ENCODE measurements at regions not wholly inside any gene's neighbourhood (a gene's known extent, or its start where the extent isn't known, plus 50 kb on each side); places are given as distances from the start of the nearest gene placed in this dataset.

- H3K23ac ChIP-seq (ENCODE audit: low read length): no peak overlapping the region
- no peaks in the 10 kb centered on the region for H3K9me3 ChIP-seq (ENCODE audit: insufficient read depth, low read depth, low read length)
- no peaks in the 10 kb centered on the region for H3K4me1 ChIP-seq (ENCODE audit: control insufficient read depth in 1 of 2, insufficient read depth in 2 of 2, low read length in 2 of 2)
- no peaks in the 10 kb centered on the region for H3K79me2 ChIP-seq (ENCODE audit: control insufficient read depth, insufficient read depth, low read length, poor library complexity)
- WGBS (ENCODE audit: extremely low coverage, insufficient coverage, insufficient read length): no CpG with 5 or more reads among the region's 2 CpGs
- no peak overlapping the region for H4K91ac ChIP-seq (ENCODE audit: low read depth, low read length)
- no peak overlapping the region for H3K14ac ChIP-seq (ENCODE audit: low read length)
- no peak overlapping the region for H2AFZ ChIP-seq (ENCODE audit: insufficient read depth, low read length, poor library complexity)
- no peak for DNase-seq
- no peak overlapping the region for H3K27ac ChIP-seq (ENCODE audit: low read depth, low read length)
- no peak overlapping the region for H2BK120ac ChIP-seq (ENCODE audit: insufficient read depth, low read length, poor library complexity)
- no peaks in the 10 kb centered on the region for H3K27me3 ChIP-seq (ENCODE audit: insufficient read depth, low read length)
- H2BK12ac ChIP-seq (ENCODE audit: low read length): no peak overlapping the region
- no peak overlapping the region for H3K18ac ChIP-seq (ENCODE audit: low read length)
- H2BK5ac ChIP-seq (ENCODE audit: low read depth, low read length, poor library complexity): no peak overlapping the region
- no peak overlapping the region for H3K9ac ChIP-seq (ENCODE audit: low read length)
- H3K4me2 ChIP-seq (ENCODE audit: low read length): no peak overlapping the region
- no peak overlapping the region for H3K4ac ChIP-seq (ENCODE audit: low read depth, low read length)
- no peaks in the 10 kb centered on the region for H3K36me3 ChIP-seq (ENCODE audit: control insufficient read depth in 1 of 2, insufficient read depth in 2 of 2, low read length in 2 of 2)
- H3K4me3 ChIP-seq (ENCODE audit: low read depth, low read length): no peak overlapping the region
- no peaks in the 10 kb centered on the region for H3K79me1 ChIP-seq (ENCODE audit: low read length)
- no peak overlapping the region for H2AK5ac ChIP-seq (ENCODE audit: low read length)
- no peak overlapping the region for H4K8ac ChIP-seq (ENCODE audit: low read depth, low read length)
- no peak overlapping the region for H4K12ac ChIP-seq (ENCODE audit: low read depth, low read length)
Observed at GRCh38 chr1:22309572-22309971, 142.1 kb upstream of the ZBTB40 start.

- Histone ChIP-seq H3K79me2 (ENCODE audit: control insufficient read depth, insufficient read depth, low read length, poor library complexity) (no peaks in the 10 kb centered on the region), H3K18ac (ENCODE audit: low read length) (no peak overlapping the region), H3K14ac (ENCODE audit: low read length) (no peak overlapping the region), H2AFZ (ENCODE audit: insufficient read depth, low read length, poor library complexity) (no peak overlapping the region), H4K91ac (ENCODE audit: low read depth, low read length) (no peak overlapping the region), H3K4me1 (ENCODE audit: control insufficient read depth in 1 of 2, insufficient read depth in 2 of 2, low read length in 2 of 2) (peaks cover 9 to 10% of the 10 kb centered on the region in 2 experiments), H2AK5ac (ENCODE audit: low read length) (no peak overlapping the region), H3K4me2 (ENCODE audit: low read length) (no peak overlapping the region), H2BK5ac (ENCODE audit: low read depth, low read length, poor library complexity) (no peak overlapping the region), H3K79me1 (ENCODE audit: low read length) (peaks cover 3% of the 10 kb centered on the region), H3K23ac (ENCODE audit: low read length) (no peak overlapping the region), H3K9ac (ENCODE audit: low read length) (no peak overlapping the region), H3K4ac (ENCODE audit: low read depth, low read length) (no peak overlapping the region), H3K36me3 (ENCODE audit: control insufficient read depth in 1 of 2, insufficient read depth in 2 of 2, low read length in 2 of 2) (no peaks in the 10 kb centered on the region), H2BK120ac (ENCODE audit: insufficient read depth, low read length, poor library complexity) (no peak overlapping the region), H3K9me3 (ENCODE audit: insufficient read depth, low read depth, low read length) (no peaks in the 10 kb centered on the region), H3K27me3 (ENCODE audit: insufficient read depth, low read length) (no peaks in the 10 kb centered on the region), H4K12ac (ENCODE audit: low read depth, low read length) (no peak overlapping the region), H3K27ac (ENCODE audit: low read depth, low read length) (no peak overlapping the region), H3K4me3 (ENCODE audit: low read depth, low read length) (no peak overlapping the region), H2BK12ac (ENCODE audit: low read length) (no peak overlapping the region), H4K8ac (ENCODE audit: low read depth, low read length) (no peak overlapping the region)
- DNase-seq: no peak
- no CpG with 5 or more reads among the region's 6 CpGs for WGBS (ENCODE audit: extremely low coverage, insufficient coverage, insufficient read length)
Observed at GRCh38 chr1:22311461-22311860, 140.2 kb upstream of the ZBTB40 start.

- H3K79me2 ChIP-seq (ENCODE audit: control insufficient read depth, insufficient read depth, low read length, poor library complexity): no peaks in the 10 kb centered on the region
- H3K9me3 ChIP-seq (ENCODE audit: insufficient read depth, low read depth, low read length): no peaks in the 10 kb centered on the region
- no peaks in the 10 kb centered on the region for H3K27me3 ChIP-seq (ENCODE audit: insufficient read depth, low read length)
- no peak overlapping the region for H2BK12ac ChIP-seq (ENCODE audit: low read length)
- no peak overlapping the region for H2AK5ac ChIP-seq (ENCODE audit: low read length)
- H3K18ac ChIP-seq (ENCODE audit: low read length): no peak overlapping the region
- H2BK120ac ChIP-seq (ENCODE audit: insufficient read depth, low read length, poor library complexity): no peak overlapping the region
- no peaks in the 10 kb centered on the region for H3K36me3 ChIP-seq (ENCODE audit: control insufficient read depth in 1 of 2, insufficient read depth in 2 of 2, low read length in 2 of 2)
- no peak overlapping the region for H3K4ac ChIP-seq (ENCODE audit: low read depth, low read length)
- peaks cover 5% of the 10 kb centered on the region for H3K79me1 ChIP-seq (ENCODE audit: low read length)
- no peak overlapping the region for H2AFZ ChIP-seq (ENCODE audit: insufficient read depth, low read length, poor library complexity)
- H3K4me1 ChIP-seq (ENCODE audit: control insufficient read depth in 1 of 2, insufficient read depth in 2 of 2, low read length in 2 of 2): peaks cover 12 to 13% of the 10 kb centered on the region in 2 experiments
- H4K8ac ChIP-seq (ENCODE audit: low read depth, low read length): no peak overlapping the region
- no peak overlapping the region for H3K27ac ChIP-seq (ENCODE audit: low read depth, low read length)
- no peak overlapping the region for H3K9ac ChIP-seq (ENCODE audit: low read length)
- no peak overlapping the region for H3K23ac ChIP-seq (ENCODE audit: low read length)
- no CpG with 5 or more reads among the region's 8 CpGs for WGBS (ENCODE audit: extremely low coverage, insufficient coverage, insufficient read length)
- H4K91ac ChIP-seq (ENCODE audit: low read depth, low read length): no peak overlapping the region
- DNase-seq: no peak
- no peak overlapping the region for H2BK5ac ChIP-seq (ENCODE audit: low read depth, low read length, poor library complexity)
- no peak overlapping the region for H3K4me2 ChIP-seq (ENCODE audit: low read length)
- H4K12ac ChIP-seq (ENCODE audit: low read depth, low read length): no peak overlapping the region
- no peak overlapping the region for H3K4me3 ChIP-seq (ENCODE audit: low read depth, low read length)
- no peak overlapping the region for H3K14ac ChIP-seq (ENCODE audit: low read length)
Observed at GRCh38 chr1:22313321-22313720, 138.3 kb upstream of the ZBTB40 start.

- H3K23ac ChIP-seq (ENCODE audit: low read length): no peak overlapping the region
- H4K12ac ChIP-seq (ENCODE audit: low read depth, low read length): no peak overlapping the region
- H3K4me1 ChIP-seq (ENCODE audit: control insufficient read depth in 1 of 2, insufficient read depth in 2 of 2, low read length in 2 of 2): peaks cover 16 to 18% of the 10 kb centered on the region in 2 experiments
- H2BK5ac ChIP-seq (ENCODE audit: low read depth, low read length, poor library complexity): no peak overlapping the region
- WGBS (ENCODE audit: extremely low coverage, insufficient coverage, insufficient read length): no CpG with 5 or more reads among the region's 11 CpGs
- H3K27me3 ChIP-seq (ENCODE audit: insufficient read depth, low read length): no peaks in the 10 kb centered on the region
- no peak overlapping the region for H2BK12ac ChIP-seq (ENCODE audit: low read length)
- no peaks in the 10 kb centered on the region for H3K79me2 ChIP-seq (ENCODE audit: control insufficient read depth, insufficient read depth, low read length, poor library complexity)
- H3K9me3 ChIP-seq (ENCODE audit: insufficient read depth, low read depth, low read length): no peaks in the 10 kb centered on the region
- H3K14ac ChIP-seq (ENCODE audit: low read length): no peak overlapping the region
- H3K27ac ChIP-seq (ENCODE audit: low read depth, low read length): no peak overlapping the region
- no peak overlapping the region for H4K8ac ChIP-seq (ENCODE audit: low read depth, low read length)
- DNase-seq: no peak
- H3K4ac ChIP-seq (ENCODE audit: low read depth, low read length): no peak overlapping the region
- H4K91ac ChIP-seq (ENCODE audit: low read depth, low read length): no peak overlapping the region
- H3K18ac ChIP-seq (ENCODE audit: low read length): no peak overlapping the region
- no peak overlapping the region for H3K9ac ChIP-seq (ENCODE audit: low read length)
- peaks cover 6% of the 10 kb centered on the region for H3K79me1 ChIP-seq (ENCODE audit: low read length)
- H3K36me3 ChIP-seq (ENCODE audit: control insufficient read depth in 1 of 2, insufficient read depth in 2 of 2, low read length in 2 of 2): no peaks in the 10 kb centered on the region
- H2AK5ac ChIP-seq (ENCODE audit: low read length): no peak overlapping the region
- H2AFZ ChIP-seq (ENCODE audit: insufficient read depth, low read length, poor library complexity): no peak overlapping the region
- H3K4me2 ChIP-seq (ENCODE audit: low read length): no peak overlapping the region
- H2BK120ac ChIP-seq (ENCODE audit: insufficient read depth, low read length, poor library complexity): no peak overlapping the region
- H3K4me3 ChIP-seq (ENCODE audit: low read depth, low read length): no peak overlapping the region
Observed at GRCh38 chr1:22314706-22315105, 136.9 kb upstream of the ZBTB40 start.
